ENCODE measurements at regions not wholly inside any gene's neighbourhood (a gene's known extent, or its start where the extent isn't known, plus 50 kb on each side); places are given as distances from the start of the nearest gene placed in this dataset.
"Not testable (repeated sequence)": the region's sequence is repeated elsewhere in the genome, so short reads cannot be mapped to it uniquely, and the experiment has no call there.

DNA sequence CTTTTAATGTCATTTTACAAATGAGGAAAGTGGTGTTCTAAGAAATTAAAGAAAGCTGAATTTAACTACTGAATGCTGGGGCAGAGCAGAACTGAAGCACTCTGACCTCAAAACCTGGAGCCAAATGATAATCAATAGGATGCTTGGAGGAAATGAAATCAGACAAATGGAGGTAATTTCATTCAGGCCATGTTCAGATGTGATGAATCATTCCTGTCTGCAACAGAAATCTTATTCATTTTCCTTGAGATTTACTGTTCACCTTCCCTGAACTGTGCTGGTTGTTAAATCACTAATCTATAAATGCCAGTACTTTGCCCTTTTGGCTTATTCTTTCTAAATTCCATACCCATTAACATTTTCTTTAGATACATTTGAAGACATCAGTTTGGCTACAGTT is 85.6 kb upstream of the SNX7 start:
- no peak for DNase-seq

DNA sequence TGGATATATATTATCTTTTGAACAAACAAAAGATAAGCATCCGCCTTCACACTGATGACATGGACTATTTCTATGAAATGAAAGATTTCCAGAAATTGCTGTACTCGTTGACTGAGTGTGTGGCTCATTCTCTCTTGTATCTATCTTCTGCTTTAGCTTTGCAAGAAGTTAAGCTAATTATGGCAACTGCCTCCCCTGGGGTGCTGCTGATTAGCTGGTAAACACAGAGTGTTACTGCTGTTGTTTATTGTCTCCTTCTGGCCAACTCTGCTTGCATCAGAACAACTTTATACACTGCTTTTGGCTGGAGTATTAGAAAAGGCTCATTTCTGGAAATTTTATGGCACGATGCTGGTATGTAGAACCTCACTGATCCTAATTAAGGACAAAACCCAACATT is 95.6 kb upstream of the SNX7 start:
- DNase-seq, result no peak

DNA sequence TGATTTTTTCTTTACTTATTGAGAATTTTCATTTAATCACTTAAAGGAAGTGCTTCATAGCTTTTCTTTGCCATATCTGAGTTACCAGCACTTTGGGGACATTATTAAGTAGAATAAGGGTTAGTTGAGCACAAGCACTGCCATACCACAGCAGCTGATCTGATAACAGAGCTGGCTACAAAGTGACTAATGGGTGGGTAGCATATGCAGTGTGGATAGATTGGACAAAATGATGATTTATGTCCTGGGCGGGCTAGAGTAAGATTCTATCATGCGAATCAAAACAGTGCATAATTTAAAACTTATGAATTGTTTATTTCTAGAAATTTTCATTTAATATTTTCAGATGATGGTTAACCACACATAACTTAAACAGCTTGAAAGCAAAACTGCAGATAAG is 102.2 kb upstream of the SNX7 start:
- no peak for DNase-seq

DNA sequence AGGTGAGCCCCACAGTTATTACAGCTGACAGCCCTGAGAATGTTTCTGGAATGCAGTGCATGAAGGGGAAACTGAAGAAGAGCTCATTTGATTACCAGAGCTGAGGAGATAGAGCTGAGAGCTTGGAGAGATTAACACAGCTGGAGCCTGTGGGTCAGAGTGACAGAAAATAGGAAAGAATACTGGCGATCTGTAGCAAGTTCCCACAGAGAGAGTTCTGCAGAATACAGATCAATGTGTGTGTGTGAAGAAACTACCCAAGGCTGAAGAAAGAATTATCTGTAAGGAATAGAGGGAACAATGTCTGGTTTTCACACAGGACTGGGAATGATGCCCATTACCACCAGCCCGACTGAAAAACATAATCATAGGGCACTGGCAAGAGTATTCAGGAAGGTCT is 103.6 kb upstream of the SNX7 start:
- no peak for DNase-seq

DNA sequence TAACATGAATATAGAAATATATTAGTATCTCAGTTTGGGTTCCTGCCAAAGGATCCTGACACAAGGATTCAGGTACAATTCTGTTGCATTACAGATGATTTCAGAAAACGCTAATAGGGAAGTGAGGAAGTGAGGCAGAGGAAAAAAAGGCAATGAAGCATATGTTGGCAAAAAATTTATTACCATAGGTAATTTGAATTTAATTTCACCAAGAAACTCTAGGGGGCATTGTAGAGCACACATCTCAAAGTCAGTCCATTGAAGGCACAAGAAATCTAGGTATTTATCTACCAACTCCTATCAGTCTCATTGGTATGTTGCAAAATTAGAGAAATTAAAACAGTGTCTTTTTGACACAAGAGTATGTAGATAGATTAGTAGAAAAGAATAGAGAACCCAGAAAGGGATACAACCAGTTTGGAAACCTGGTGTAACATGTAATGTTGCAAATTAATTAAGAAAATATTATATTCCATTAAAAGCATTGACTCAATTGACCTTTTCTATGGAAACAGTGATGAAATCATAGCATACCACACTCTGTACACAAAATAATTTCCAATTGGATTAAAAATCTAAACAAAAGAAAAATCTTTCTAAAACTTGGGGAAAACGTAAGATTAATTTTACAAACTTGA is 104.9 kb upstream of the SNX7 start:
- DNase-seq, result no peak

DNA sequence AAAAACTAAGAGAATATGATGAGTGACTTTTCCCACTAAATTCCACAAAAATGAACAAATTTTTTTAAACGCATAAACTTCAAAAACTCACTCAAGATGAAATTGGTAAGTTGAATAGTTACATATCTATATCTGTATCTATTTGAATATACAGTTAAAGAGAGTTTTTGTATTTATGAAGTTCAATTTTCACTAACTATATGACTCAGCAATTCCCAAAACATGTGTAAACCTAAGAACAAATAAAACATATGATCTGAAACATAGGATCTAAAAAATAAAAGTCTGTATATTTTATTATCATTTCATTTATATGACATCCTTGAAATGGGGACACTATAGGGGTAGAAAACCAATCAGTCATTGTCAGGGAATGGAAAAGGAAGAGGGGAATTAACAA is 105.7 kb upstream of the SNX7 start:
- no peak for DNase-seq

DNA sequence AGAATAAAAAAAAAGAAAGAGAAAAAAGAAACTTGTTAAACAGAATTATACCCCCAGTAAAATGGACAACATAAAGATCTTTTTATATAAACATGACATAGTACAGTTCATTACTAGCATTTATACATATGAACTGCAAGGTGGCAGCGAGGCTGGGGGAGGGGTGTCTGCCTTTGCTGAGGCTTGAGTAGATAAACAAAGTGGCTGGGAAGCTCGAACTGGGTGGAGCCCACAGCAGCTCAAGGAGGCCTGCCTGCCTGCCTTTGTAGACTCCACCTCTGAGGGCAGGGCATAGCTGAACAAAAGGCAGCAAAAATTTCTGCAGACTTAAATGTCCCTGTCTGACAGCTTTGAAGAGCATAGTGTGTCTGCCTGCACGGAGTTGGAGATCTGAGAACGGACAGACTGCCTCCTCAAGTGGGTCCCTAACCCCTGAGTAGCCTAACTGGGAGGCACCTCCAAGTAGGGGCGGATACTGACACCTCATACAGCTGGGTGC is 108.9 kb upstream of the SNX7 start:
- DNase-seq, result not testable (repeated sequence)

DNA sequence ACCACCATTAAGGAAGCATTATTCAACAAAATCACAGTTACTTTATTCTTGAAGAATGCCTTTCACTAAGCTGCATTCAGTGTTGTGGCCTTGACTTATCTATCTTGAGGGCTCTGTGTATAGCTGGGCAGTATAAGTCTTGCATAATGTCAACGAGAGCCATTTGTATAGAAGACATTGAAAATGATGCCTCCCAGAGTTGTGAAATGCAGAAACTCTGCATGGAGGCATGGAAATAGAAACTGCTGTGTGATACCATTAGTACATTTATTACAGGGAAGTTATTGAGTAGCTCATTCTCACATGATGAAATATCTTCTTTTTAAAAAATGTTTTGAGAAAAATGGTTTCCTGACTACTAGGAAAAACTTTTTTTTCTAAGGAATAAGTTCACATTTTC is 111.4 kb upstream of the SNX7 start:
- DNase-seq, result no peak

DNA sequence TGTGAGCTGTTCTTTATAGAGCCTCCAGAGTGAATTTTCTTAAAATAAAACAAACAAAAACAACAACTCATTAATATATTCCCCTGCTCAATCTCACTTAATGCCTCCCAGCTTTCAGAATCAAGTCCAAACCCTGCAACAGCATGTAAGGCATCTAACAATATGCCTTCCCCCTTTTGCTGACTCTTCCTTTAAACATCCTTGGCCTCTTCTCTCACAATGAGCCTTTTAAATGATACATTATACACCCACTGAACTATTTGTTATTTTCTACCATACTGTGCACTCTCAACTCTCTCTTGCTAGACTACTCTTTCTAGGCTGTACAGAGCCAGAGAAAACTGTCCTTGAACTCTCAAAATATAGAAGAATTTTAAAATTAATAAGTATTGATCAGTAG is 115.2 kb upstream of the SNX7 start:
- no peak for DNase-seq

DNA sequence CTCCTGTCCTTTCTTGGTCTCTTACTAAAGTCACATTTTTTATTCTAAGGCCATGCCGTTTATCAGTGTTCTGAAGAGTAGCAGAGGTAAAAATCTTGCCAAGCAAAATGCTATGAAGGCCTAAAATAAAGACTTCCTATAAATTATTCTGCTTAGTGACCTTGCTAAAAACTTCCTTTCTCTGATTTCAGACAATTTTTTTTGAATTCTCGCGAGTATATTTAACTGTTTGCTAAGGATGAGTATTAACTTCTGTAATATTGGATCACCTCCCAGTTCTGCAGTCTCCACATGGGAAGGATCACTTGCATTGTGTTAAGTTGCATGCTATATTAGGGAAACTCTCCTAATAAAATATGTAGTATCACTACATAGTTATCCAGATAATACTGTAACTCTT is 123.4 kb upstream of the SNX7 start:
- DNase-seq, result no peak

DNA sequence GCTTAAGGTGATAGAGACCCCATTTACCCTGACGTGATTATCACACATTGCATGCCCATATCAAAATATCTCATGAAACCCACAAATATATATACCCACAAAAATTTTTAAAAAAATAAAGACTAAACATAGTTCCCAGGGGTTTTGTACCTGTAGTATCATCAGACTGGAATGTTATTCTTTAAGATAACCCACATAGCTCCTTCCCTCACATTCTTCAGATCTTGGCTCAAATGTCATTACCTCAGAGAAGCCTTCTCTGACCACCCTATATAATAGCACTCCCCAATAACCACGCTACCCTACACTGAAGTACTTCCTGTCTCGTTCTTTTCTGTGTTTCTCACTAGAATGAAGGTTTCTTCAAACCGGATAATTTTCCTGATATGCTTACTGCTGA is 138.3 kb upstream of the SNX7 start:
- DNase-seq, result no peak

DNA sequence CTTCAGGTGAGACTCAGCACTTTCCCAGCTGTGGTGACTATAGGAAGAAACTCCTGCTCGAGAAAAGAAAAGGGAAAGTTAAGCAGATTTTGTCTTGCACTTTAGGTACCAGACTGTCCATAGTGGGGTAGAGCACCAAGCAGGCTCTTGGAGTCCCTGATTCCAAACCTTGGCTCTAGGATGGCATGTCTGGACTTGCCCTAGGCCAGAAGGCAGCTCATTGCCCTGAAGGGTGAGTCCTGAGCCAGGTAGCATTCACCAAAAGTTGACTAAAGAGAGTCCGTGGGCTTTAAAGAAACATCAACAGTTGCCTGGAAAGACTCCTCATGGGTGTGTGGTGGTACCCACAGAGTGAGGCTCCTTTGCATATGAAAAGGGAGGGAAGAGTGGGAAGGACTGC is 145.2 kb upstream of the SNX7 start:
- no peak for DNase-seq

DNA sequence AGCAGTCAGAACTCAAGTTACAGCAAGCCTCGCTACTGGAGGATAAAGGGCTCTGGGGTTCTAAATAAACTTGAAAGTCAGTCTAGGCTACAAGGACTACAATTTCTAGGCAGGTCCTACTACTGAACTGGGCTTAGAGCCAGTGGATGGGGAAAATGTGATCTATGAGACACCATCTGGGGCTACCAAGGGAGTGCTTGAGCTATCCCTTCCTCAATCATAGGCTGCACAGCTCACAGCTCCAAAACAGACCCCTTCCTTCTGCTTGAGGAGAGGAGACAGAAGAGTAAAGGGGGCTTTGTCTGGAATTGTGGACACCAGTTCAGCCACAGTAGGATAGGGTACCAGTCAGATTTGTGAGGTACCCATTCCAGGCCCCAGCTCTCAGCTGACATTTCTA is 145.8 kb upstream of the SNX7 start:
- no peak for DNase-seq

DNA sequence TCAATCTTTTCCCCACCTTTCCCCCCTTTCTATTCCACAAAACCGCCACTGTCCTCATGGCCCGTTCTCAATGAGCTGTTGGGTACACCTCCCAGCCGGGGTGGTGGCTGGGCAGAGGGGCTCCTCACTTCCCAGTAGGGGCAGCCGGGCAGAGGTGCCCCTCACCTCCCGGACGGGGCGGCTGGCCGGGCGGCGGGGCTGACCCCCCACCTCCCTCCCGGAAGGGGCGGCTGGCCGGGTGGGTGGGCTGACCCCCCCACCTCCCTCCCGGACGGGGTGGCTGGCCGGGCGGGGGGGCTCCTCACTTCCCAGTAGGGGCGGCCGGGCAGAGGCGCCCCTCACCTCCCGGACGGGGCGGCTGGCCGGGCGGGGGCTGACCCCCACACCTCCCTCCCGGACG is 149.3 kb upstream of the SNX7 start:
- DNase-seq, result not testable (repeated sequence)

DNA sequence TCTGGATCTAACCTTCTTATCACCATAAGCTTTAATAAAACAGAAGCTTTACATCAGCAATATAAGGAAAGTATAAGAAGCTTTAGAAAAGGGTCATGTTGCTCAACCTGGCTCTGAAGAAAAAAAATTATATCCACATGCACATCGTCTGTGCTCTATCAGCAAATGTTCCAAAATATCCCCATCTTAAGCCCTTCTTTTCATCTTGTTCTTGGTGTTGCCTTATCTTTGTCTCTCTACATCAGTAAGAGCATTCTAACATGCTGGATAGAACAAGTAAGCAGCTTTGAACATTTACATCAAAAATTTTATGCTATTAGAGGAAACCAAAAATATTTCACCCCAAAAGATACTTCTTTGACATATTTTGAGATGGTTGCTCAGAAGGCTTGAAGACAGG is 157.8 kb upstream of the SNX7 start:
- no peak for DNase-seq

DNA sequence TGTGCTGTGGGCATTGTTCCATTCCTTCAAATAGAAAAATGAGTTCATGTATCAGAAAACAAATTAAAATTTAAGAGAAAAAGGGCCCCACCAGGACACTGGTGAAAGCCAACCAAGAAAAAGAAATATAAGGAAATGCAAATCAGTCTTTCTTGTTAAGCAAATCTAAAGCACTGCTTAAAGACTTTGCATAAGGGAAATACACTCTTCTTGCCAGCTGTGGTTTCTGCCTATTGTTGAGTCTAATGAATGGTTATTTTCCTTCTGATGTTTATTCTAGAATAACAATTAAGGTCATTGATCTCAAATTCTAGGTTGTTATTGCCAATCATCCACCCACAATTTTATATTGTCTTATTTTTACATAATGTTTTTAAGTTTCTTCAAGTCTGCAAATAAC is 158.6 kb upstream of the SNX7 start:
- DNase-seq, result no peak

DNA sequence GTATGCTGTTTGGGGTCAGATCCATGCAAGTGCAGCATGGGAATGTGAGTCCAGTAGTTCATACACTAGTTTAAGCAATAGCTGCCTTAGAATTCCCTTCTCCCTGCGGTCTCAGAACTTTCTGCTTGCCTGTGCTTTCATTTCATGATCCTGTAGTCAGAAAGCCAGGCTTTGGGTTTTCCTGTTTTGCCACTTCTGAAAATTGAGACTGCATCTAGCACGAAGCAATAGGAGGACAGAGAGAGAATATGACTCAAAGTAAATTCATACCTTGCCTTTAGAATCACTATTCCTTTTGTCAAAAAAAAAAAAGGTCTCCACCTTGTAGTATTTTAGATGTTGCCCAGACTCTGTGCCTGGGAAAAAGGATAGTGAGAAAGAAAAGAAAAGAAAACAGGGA is 161.2 kb upstream of the SNX7 start:
- no peak for DNase-seq

DNA sequence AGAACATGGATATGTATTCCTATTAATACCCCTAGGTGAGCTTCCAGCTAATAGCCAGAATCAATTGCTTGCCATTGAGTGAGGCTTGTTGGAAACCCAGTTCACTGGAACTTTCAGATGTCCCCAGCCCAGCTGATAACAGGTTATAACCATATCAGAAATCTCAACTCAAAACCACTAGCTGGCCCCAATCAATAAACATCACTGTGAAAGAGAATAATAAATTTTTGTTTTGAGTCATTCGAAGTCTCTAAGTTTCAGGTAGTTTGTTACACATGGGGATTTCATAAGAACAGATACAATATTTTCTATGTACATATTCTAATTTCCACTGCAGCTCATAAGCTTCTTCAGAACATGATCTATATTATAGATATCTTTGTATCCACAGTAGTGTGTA is 162.9 kb upstream of the SNX7 start:
- no peak for DNase-seq

DNA sequence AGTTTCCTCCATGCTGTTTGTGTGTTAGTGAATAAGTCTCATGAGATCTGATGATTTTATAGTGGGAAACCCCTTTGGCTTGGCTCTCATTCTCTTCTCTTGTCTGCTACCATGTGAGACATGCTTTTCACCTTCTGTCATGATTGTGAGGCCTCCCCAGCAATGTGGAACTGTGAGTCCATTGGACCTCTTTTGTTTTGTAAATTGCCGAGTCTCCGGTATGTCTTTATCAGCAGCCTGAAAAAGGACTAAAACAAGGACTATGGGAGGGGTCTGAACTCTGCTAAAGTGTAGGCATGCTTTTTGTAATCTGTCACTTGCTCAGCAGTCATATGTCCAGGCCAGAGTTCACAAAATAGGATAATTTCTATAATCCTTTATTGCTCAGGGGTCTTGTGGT is 164.0 kb upstream of the SNX7 start:
- no peak for DNase-seq

DNA sequence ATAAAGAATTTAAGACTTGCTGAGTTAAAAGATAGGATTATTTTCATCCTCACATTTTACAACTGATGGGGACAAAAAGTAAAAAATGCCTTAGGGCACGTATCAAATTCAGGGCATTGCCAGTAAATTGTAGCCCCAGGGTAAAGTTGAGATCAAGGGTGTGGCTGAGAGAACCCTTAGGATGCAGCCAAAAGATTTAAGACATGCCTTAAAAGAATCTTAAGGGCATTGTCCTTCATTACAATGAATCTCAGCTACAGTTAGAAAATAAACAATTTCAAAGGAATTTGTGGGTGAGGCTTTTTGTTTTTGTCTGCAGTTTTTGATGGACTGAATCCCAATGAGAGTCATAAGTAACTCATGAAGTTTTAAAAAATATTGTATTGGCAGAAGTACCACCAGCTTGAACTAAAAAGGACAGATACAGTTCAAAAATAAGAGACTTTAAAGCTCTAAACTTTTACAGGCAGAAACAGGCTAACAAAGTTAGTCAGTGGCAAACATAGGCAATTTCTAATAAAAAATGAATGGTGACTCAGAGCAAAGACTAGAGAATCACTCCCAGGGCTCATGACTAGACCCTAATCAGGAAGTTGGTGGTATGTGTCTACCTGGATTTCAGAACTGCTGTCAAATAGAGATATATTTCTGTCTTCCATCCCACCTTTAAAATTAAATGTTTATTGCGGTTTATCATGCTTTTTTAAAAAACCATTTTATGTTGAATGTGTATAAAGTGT is 165.1 kb upstream of the SNX7 start:
- DNase-seq, result no peak

DNA sequence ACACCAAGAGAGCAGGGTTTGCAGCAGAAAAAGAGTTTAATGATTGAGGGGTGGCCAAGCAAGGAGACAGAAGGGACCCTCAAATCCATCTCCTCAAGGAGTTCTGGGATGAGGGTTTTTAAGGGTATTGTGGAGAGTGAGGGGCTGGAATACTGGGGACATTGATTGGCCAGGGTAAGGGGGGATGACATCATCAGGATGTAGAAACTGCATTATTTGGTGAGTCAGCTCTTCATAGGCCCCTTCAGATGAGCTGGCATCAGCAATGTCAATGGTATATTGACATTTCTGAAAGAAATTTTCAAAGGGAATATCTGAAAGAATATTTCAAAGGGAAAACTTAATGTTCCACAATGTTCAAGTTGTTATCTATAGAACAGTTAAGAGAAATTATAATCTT is 168.1 kb upstream of the SNX7 start:
- DNase-seq, result no peak

DNA sequence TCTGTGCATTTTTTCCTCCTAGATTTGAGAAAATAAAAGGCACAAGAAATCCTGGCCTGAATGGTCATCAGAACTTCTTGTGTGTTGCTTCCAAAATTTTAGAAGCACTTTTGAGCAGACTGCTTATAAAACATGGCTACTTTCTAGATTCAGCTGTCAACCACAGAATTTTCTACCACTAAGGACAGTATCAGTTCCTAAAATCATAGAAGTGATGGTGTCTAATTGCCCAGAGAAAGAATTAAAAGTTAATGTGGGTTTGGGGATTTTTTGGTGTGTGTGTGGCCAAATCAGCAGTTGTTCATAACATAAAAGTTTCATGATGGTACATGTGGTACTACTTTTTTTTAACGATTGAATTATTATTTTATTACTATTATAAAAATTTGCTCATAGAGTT is 171.4 kb upstream of the SNX7 start:
- no peak for DNase-seq

DNA sequence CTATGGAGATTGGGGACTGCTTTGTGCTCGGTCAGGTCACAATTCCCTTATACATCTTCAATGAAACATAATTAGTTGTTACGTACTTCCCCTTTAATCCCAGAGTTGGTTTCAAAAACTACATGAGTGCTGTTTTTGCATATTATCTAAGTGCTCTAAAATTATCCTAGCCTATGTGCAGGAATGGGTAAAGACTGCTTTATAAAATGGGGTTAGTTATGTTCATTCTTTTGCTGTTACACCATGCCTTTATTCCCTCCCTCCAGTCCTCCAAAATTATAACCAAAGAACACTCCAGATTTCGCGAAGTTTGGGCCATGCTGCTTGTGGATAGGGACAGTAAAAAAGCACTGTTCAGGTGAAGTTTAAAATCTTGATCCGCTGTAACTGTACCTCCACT is 173.9 kb upstream of the SNX7 start:
- DNase-seq, result no peak

DNA sequence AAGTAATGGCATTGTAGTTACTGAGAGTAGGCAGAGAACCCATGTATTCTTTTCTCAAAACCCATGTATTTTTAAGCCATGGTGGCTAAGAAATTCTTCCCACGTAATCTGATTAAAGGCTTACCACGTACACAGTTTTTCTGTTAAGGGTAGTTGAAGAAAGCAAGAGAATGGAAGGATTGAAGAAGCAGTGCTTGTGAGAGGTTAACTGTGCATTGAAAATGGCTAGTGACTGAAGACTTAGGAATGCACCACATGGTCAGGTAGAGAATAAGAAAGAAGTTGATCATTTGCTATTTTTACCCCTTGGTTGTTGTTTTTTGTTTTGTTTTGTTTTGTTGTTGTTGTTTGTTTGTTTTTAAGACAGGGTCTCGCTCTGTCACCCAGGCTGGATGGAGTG is 178.9 kb upstream of the SNX7 start:
- no peak for DNase-seq

DNA sequence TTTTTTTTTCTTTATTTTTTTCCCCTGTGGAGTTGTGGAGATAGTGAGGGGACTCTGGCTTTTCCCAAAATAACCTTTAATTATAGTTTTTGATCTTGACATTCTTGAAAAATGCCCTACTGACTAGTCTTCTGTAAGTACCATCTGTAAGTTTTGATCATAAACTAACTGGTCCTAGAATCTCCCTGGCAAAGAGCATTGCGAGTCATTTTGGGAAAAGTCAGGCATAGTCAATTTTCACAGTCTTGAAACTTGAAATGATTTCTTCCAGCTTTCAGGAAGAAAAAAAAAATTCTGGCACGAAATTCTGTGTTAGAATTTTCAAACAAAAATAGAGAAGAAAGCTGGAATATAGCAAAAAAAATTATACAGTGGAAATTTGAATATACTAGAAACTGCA is 181.2 kb upstream of the SNX7 start:
- DNase-seq, result no peak
